Stimulated activated CD4-positive, alpha-beta T cell treated with anti-CD3 and anti-CD28 coated beads, Interleukin-4, amount 100 ng/mL, for 4 hours (primary cell): ENCODE measurements at regions not wholly inside any gene's neighbourhood (a gene's known extent, or its start where the extent isn't known, plus 50 kb on each side); places are given as distances from the start of the nearest gene placed in this dataset.
"Not testable (repeated sequence)": the region's sequence is repeated elsewhere in the genome, so short reads cannot be mapped to it uniquely, and the experiment has no call there.

Experiments used
- DNase-seq, 2 experiments: peaks; one replicate each; pipeline ENCODE4 v3.0.0-alpha.2; 2020

- no peak for DNase-seq
Measured at GRCh38 chr16:85447693-85448313, 165.3 kb upstream of the GSE1 start.

- peak; percentile 36 for DNase-seq
Measured at GRCh38 chr16:85448557-85449190, 164.4 kb upstream of the GSE1 start.

- DNase-seq, result no peak
Measured at GRCh38 chr16:85449191-85449884, 163.8 kb upstream of the GSE1 start.

- no peak for DNase-seq
Measured at GRCh38 chr16:85449885-85450245, 163.3 kb upstream of the GSE1 start.

GRCh38 chr16:85451142-85451541 lies 162.0 kb upstream of the GSE1 start:
- not testable (repeated sequence) for DNase-seq

- DNase-seq, result no peak
Measured at GRCh38 chr16:85451641-85452363, 161.3 kb upstream of the GSE1 start.

- no peak for DNase-seq
Measured at GRCh38 chr16:85452364-85453193, 160.5 kb upstream of the GSE1 start.

GRCh38 chr16:85453194-85453678 lies 159.9 kb upstream of the GSE1 start:
- no peak for DNase-seq

GRCh38 chr16:85453703-85454102 lies 159.4 kb upstream of the GSE1 start:
- DNase-seq, result no peak

- no peak for DNase-seq
Measured at GRCh38 chr16:85454171-85454872, 158.8 kb upstream of the GSE1 start.

GRCh38 chr16:85455534-85455933 lies 157.6 kb upstream of the GSE1 start:
- DNase-seq, result no peak

- DNase-seq, result no peak
Measured at GRCh38 chr16:85457366-85457765, 155.8 kb upstream of the GSE1 start.

GRCh38 chr16:85458968-85459367 lies 154.2 kb upstream of the GSE1 start:
- no peak for DNase-seq

GRCh38 chr16:85459529-85460251 lies 153.4 kb upstream of the GSE1 start:
- no peak for DNase-seq

- no peak for DNase-seq
Measured at GRCh38 chr16:85460252-85461021, 152.7 kb upstream of the GSE1 start.

- DNase-seq, result no peak
Measured at GRCh38 chr16:85461022-85461813, 151.9 kb upstream of the GSE1 start.

- peak; percentile 23 to 45 for DNase-seq
Measured at GRCh38 chr16:85461814-85462713, 151.1 kb upstream of the GSE1 start.
